ENCODE measurements at regions not wholly inside any gene's neighbourhood (a gene's known extent, or its start where the extent isn't known, plus 50 kb on each side); places are given as distances from the start of the nearest gene placed in this dataset.
A peak's percentile ranks its signal among the peaks of the same experiment; 100 is the strongest.

- Histone ChIP-seq H3K27ac (peak overlapping the region in 1 of 2 donors; percentile 13), H3K9me3 (peaks cover 0 to 3% of the 10 kb centered on the region in 2 donors), H3K4me1 (no peaks in the 10 kb centered on the region), H3K36me3 (no peaks in the 10 kb centered on the region), H3K27me3 (no peaks in the 10 kb centered on the region), H3K4me3 (no peak overlapping the region)
- no peak for TF ChIP-seq CTCF (IDR thresholded peaks at IDR 0.05)
- ATAC-seq, result peak; percentile 90
- intact Hi-C loops (cut with DNase I), result no loop called here
- DNase-seq, result peak in 1 of 4 donors; percentile 32
Measured at GRCh38 chr6:40128127-40128526, 193.9 kb upstream of the MOCS1 start.

- Histone ChIP-seq H3K27ac (no peak overlapping the region), H3K4me1 (no peaks in the 10 kb centered on the region), H3K36me3 (no peaks in the 10 kb centered on the region), H3K4me3 (no peak overlapping the region), H3K9me3 (peaks cover 0 to 3% of the 10 kb centered on the region in 2 donors), H3K27me3 (no peaks in the 10 kb centered on the region)
- no peak for DNase-seq
- TF ChIP-seq CTCF (IDR thresholded peaks at IDR 0.05), result no peak
- no peak for ATAC-seq
- intact Hi-C loops (cut with DNase I), result no loop called here
Measured at GRCh38 chr6:40125680-40126394, 191.6 kb upstream of the MOCS1 start.

- H3K4me1 ChIP-seq, result no peaks in the 10 kb centered on the region
- ATAC-seq (no peak), DNase-seq (no peak)
- H3K27ac ChIP-seq, result no peak overlapping the region
- no peak overlapping the region for H3K4me3 ChIP-seq
- H3K27me3 ChIP-seq, result no peaks in the 10 kb centered on the region
- H3K9me3 ChIP-seq, result peaks cover 0 to 2% of the 10 kb centered on the region in 2 donors
- TF ChIP-seq CTCF (IDR thresholded peaks at IDR 0.05), result no peak
- no peaks in the 10 kb centered on the region for H3K36me3 ChIP-seq
- intact Hi-C loops (cut with DNase I), result no loop called here
Measured at GRCh38 chr6:40124924-40125323, 190.7 kb upstream of the MOCS1 start.

GRCh38 chr6:40116832-40117231, 182.6 kb upstream of the MOCS1 start:
- DNase-seq, result no peak
- peak; percentile 95 for ATAC-seq
- no peak overlapping the region for H3K27ac ChIP-seq

GRCh38 chr6:40112350-40112749, 178.1 kb upstream of the MOCS1 start:
- Histone ChIP-seq H3K9me3 (peaks cover 0 to 11% of the 10 kb centered on the region in 2 donors), H3K27ac (no peak overlapping the region), H3K4me3 (no peak overlapping the region), H3K4me1 (no peaks in the 10 kb centered on the region), H3K27me3 (no peaks in the 10 kb centered on the region), H3K36me3 (no peaks in the 10 kb centered on the region)
- TF ChIP-seq CTCF (IDR thresholded peaks at IDR 0.05), result no peak
- ATAC-seq (no peak), DNase-seq (no peak)
- intact Hi-C loops (cut with DNase I), result no loop called here

More at GRCh38 chr6:40116832-40117231, 182.6 kb upstream of the MOCS1 start:
- TF ChIP-seq CTCF (IDR thresholded peaks at IDR 0.05), result no peak
- Histone ChIP-seq H3K4me1 (no peaks in the 10 kb centered on the region), H3K36me3 (no peaks in the 10 kb centered on the region), H3K4me3 (no peak overlapping the region), H3K9me3 (peaks cover 0 to 2% of the 10 kb centered on the region in 2 donors), H3K27me3 (no peaks in the 10 kb centered on the region)
- intact Hi-C loops (cut with DNase I), result no loop called here
